Endothelial cell of umbilical vein (primary cell): ENCODE measurements at regions not wholly inside any gene's neighbourhood (a gene's known extent, or its start where the extent isn't known, plus 50 kb on each side); places are given as distances from the start of the nearest gene placed in this dataset.

Experiments used
- BruUV-seq: library from RNA; stranded (reverse); fragments of 400-500 nt; replicated peaks from 2 replicates; lab custom pipeline; 2021; lab: Mats Ljungman, UMichigan
- CTCF ChIA-PET: fragments of 300-600, 350-600 bp; sonication (Branson Sonifier 250); formaldehyde crosslinking; loops from one replicate; lab custom pipeline; 2021; ENCODE audit warnings: antibody characterized with exemption, inconsistent platforms; lab: Charles Lee
- POLR2A ChIA-PET: fragments of 300-600, 350-600 bp; sonication (Branson Sonifier 250); formaldehyde crosslinking; loops from one replicate; lab custom pipeline; 2021; ENCODE audit warnings: antibody characterized with exemption, inconsistent platforms; lab: Charles Lee
- DNase-seq: peaks from one replicate; pipeline ENCODE4 v3.0.0-alpha.2; 2011; ENCODE audit warnings: low read depth, low spot score
- FAIRE-seq: peaks from 2 replicates; lab custom pipeline; 2011; peaks lifted over from hg19 to GRCh38; lab: Jason Lieb, UNC
- H2AFZ ChIP-seq: 2 replicates; pipeline ENCODE4 v1.6.0; 2012; ENCODE audit warnings: low read depth, low read length, control low read depth, inconsistent platforms
- H3K27ac ChIP-seq: 2 replicates; pipeline ENCODE4 v1.5.1; 2011; ENCODE audit warnings: low read depth, mild to moderate bottlenecking, control low read depth, low read length, moderate library complexity; ENCODE audit not compliant: insufficient read depth
- H3K27me3 ChIP-seq, 2 experiments: 2 replicates each; pipeline versions ENCODE4 v1.6.0 to v1.6.1; 2011; ENCODE audit warnings: low read length in 2 of 2, mixed read lengths in 1 of 2; ENCODE audit not compliant: control insufficient read depth in 2 of 2, insufficient read depth in 2 of 2
- H3K36me3 ChIP-seq, 2 experiments: 2 replicates in 1 of 2; 3 replicates in 1 of 2; pipeline ENCODE4 v1.5.1; 2011; ENCODE audit warnings: low read length in 2 of 2, mild to moderate bottlenecking in 1 of 2, moderate library complexity in 1 of 2; ENCODE audit not compliant: control insufficient read depth in 2 of 2, insufficient read depth in 2 of 2; ENCODE audit errors: extremely low read depth in 1 of 2
- H3K4me1 ChIP-seq: 3 replicates; pipeline ENCODE4 v1.5.1; 2011; ENCODE audit warnings: mild to moderate bottlenecking, low read length; ENCODE audit not compliant: control insufficient read depth, insufficient read depth; ENCODE audit errors: extremely low read depth
- H3K4me2 ChIP-seq: 2 replicates; pipeline ENCODE4 v1.6.1; 2011; ENCODE audit warnings: low read length, control low read depth, mixed read lengths; ENCODE audit not compliant: insufficient read depth
- H3K4me3 ChIP-seq, 3 experiments: fragments of 200-600 bp in 1 of 3; sonication (generic), shearing (Covaris generic) in 1 of 3; replicated peaks in 1 of 3; 2 replicates each; pipeline ENCODE4 v1.5.1; 2011 to 2016; ENCODE audit warnings: control low read depth in 3 of 3, low read length in 3 of 3, mild to moderate bottlenecking in 2 of 3, inconsistent platforms in 1 of 3, low read depth in 1 of 3, moderate library complexity in 1 of 3; ENCODE audit not compliant: insufficient read depth in 1 of 3
- H3K79me2 ChIP-seq: 2 replicates; pipeline ENCODE4 v1.6.0; 2012; ENCODE audit warnings: low read length, inconsistent platforms; ENCODE audit not compliant: control insufficient read depth, insufficient read depth
- H3K9ac ChIP-seq: replicated peaks from 2 replicates; pipeline ENCODE3; 2011; ENCODE audit warnings: low read length, control low read depth; ENCODE audit not compliant: insufficient read depth; ENCODE audit errors: extremely low read depth
- H3K9me1 ChIP-seq: replicated peaks from 3 replicates; pipeline ENCODE4 v1.6.0; 2011; ENCODE audit warnings: mild to moderate bottlenecking, low read length; ENCODE audit not compliant: control insufficient read depth, insufficient read depth; ENCODE audit errors: extremely low read depth
- H3K9me3 ChIP-seq: replicated peaks from 2 replicates; pipeline ENCODE4 v1.5.1; 2012; ENCODE audit warnings: low read length, inconsistent platforms; ENCODE audit not compliant: control insufficient read depth, insufficient read depth
- H4K20me1 ChIP-seq: replicated peaks from 2 replicates; pipeline ENCODE3; 2011; ENCODE audit warnings: mild to moderate bottlenecking, low read length; ENCODE audit not compliant: control insufficient read depth, insufficient read depth; ENCODE audit errors: extremely low read depth
- CTCF ChIP-seq, 2 donors: IDR thresholded peaks; 1 replicate in 1 of 2; 2 replicates in 1 of 2; pipeline ENCODE4 v1.5.1; 2011; ENCODE audit warnings: low read length in 2 of 2, mild to moderate bottlenecking in 2 of 2, moderate library complexity in 2 of 2, control low read depth in 1 of 2, inconsistent platforms in 1 of 2, low read depth in 1 of 2; ENCODE audit not compliant: insufficient read depth in 1 of 2; ENCODE audit errors: extremely low read depth in 1 of 2
- EZH2 ChIP-seq: IDR thresholded peaks from 2 replicates; pipeline ENCODE4 v1.6.1; 2012; ENCODE audit warnings: borderline replicate concordance, low read depth, mild to moderate bottlenecking, moderate library complexity, low read length, inconsistent platforms; ENCODE audit not compliant: severe bottlenecking
- JUN ChIP-seq: IDR thresholded peaks from 2 replicates; pipeline ENCODE4 v1.6.1; 2011; ENCODE audit warnings: borderline replicate concordance, low read depth; ENCODE audit not compliant: insufficient read length, insufficient read depth
- MAX ChIP-seq: IDR thresholded peaks from 2 replicates; pipeline ENCODE4 v1.6.1; 2011; ENCODE audit not compliant: insufficient read depth, insufficient read length
- MYC ChIP-seq: IDR thresholded peaks from one replicate; pipeline ENCODE4 v1.6.1; 2011; ENCODE audit warnings: mild to moderate bottlenecking, low read depth, low read length
- POLR2AphosphoS5 ChIP-seq: IDR thresholded peaks from 2 replicates; pipeline ENCODE4 v1.6.1; 2012; ENCODE audit warnings: low read depth, mild to moderate bottlenecking, control low read depth, low read length, moderate library complexity; ENCODE audit not compliant: insufficient read depth
- dilution Hi-C: fragments of 300-500 bp; cut with MboI; formaldehyde crosslinking; loops from one replicate; pipeline ENCODE4 v1.15.0; 2019; ENCODE audit warnings: low sequenced_read_pairs; ENCODE audit not compliant: extremely low pct_ligation_motif_present
- intact Hi-C: fragments of 100-400 bp; cut with micrococcal nuclease; formaldehyde crosslinking; loops from one replicate; pipeline ENCODE4 v1.10.0; 2022

- Histone ChIP-seq H3K36me3 (no peaks in the 10 kb centered on the region), H4K20me1 (no peaks in the 10 kb centered on the region), H2AFZ (no peak overlapping the region), H3K4me1 (peaks cover 22% of the 10 kb centered on the region), H3K27me3 (no peaks in the 10 kb centered on the region), H3K4me2 (no peak overlapping the region), H3K4me3 (no peak overlapping the region), H3K9ac (no peak overlapping the region), H3K27ac (no peak overlapping the region), H3K79me2 (no peaks in the 10 kb centered on the region), H3K9me1 (no peaks in the 10 kb centered on the region), H3K9me3 (no peaks in the 10 kb centered on the region)
- dilution Hi-C loops (no loop called here), intact Hi-C loops (loop anchor here (10.0 kb wide), 1 partner anchor 223 kb away; no protein-coding TSS in a partner anchor)
- CTCF ChIA-PET = interaction anchor here (1.2 to 1.4 kb wide), 2 partner anchors 10 to 384 kb away, joined by 3 to 4 read pairs; no protein-coding TSS in a partner anchor
- FAIRE-seq = no peak
- BruUV-seq = no TSS peak
- POLR2A ChIA-PET = no interaction called here
- no peak for DNase-seq
- TF ChIP-seq MYC (no peak), CTCF (IDR thresholded peaks at IDR 0.05; ENCODE audit: extremely low read depth in 1 of 2, insufficient read depth in 1 of 2, low read depth in 1 of 2, low read length in 2 of 2) (no peak), JUN (no peak), MAX (no peak), POLR2AphosphoS5 (no peak), EZH2 (no peak)
Measured at GRCh38 chr13:106152047-106152446, 383.4 kb downstream of the EFNB2 start.
